Vagina (tissue), 2 donors: ENCODE measurements at regions not wholly inside any gene's neighbourhood (a gene's known extent, or its start where the extent isn't known, plus 50 kb on each side); places are given as distances from the start of the nearest gene placed in this dataset.

Experiments
- CTCF ChIP-seq, 3 experiments: fragments of 450-650 bp in 2 of 3; fragments of 200-600 bp in 1 of 3; sonication (generic) in 1 of 3; IDR thresholded peaks; one replicate each; pipeline ENCODE4 v1.5.1; 2017 to 2019; ENCODE audit warnings: antibody characterized with exemption in 3 of 3, mild to moderate bottlenecking in 2 of 3, moderate library complexity in 2 of 3
- POLR2A ChIP-seq, 2 donors: fragments of 450-650 bp; IDR thresholded peaks; one replicate each; pipeline ENCODE4 v1.6.1; 2017; ENCODE audit warnings: antibody characterized with exemption in 2 of 2, mild to moderate bottlenecking in 2 of 2, moderate library complexity in 2 of 2

- no peak for TF ChIP-seq CTCF (IDR thresholded peaks at IDR 0.05)
- no peak for TF ChIP-seq POLR2A (IDR thresholded peaks at IDR 0.05)
Observed at GRCh38 chr10:114724716-114725106, 66.6 kb upstream of the ABLIM1 start.
